ENCODE measurements at regions not wholly inside any gene's neighbourhood (a gene's known extent, or its start where the extent isn't known, plus 50 kb on each side); places are given as distances from the start of the nearest gene placed in this dataset.

- Histone ChIP-seq H3K4me3 (ENCODE audit: insufficient read depth, low read depth, low read length) (no peak overlapping the region), H3K23ac (ENCODE audit: low read depth, low read length) (no peak overlapping the region), H3K4ac (ENCODE audit: low read depth, low read length) (no peak overlapping the region), H2AFZ (replicated peaks; ENCODE audit: low read length, poor library complexity) (no peak overlapping the region), H4K5ac (ENCODE audit: low read depth, low read length) (no peak overlapping the region), H2AK5ac (ENCODE audit: low read depth, low read length) (no peak overlapping the region), H2BK20ac (ENCODE audit: low read depth, low read length) (no peak overlapping the region), H3K18ac (ENCODE audit: low read depth, low read length) (no peak overlapping the region), H2AK9ac (replicated peaks; ENCODE audit: low read depth, low read length, poor library complexity) (no peak overlapping the region), H3K79me1 (ENCODE audit: low read depth in 1 of 2, low read length in 2 of 2) (no peaks in the 10 kb centered on the region), H4K91ac (ENCODE audit: insufficient read depth, low read depth, low read length) (no peak overlapping the region), H3K36me3 (ENCODE audit: control insufficient read depth, insufficient read depth, low read length) (no peaks in the 10 kb centered on the region), H3K9me3 (ENCODE audit: control insufficient read depth, insufficient read depth, low read length) (no peaks in the 10 kb centered on the region), H3K27ac (ENCODE audit: insufficient read depth, low read length) (no peak overlapping the region), H2BK15ac (ENCODE audit: low read depth, low read length) (no peak overlapping the region), H3K4me2 (ENCODE audit: low read depth, low read length) (no peak overlapping the region), H3K56ac (ENCODE audit: extremely low read depth, insufficient read depth, low read length) (no peak overlapping the region), H2BK5ac (ENCODE audit: low read depth, low read length, poor library complexity, severe bottlenecking) (no peak overlapping the region), H3K27me3 (ENCODE audit: control insufficient read depth, insufficient read depth, low read length) (peaks cover 53% of the 10 kb centered on the region), H3K9ac (ENCODE audit: low read depth, low read length) (no peak overlapping the region), H2BK120ac (ENCODE audit: low read depth, low read length) (no peak overlapping the region), H3K9me1 (ENCODE audit: insufficient read depth, low read length) (0 out of 2 replicates have a peak, but pooled peaks cover 4% of the 10 kb centered on the region), H4K20me1 (ENCODE audit: insufficient read depth, low read length) (no peaks in the 10 kb centered on the region), H3K4me1 (ENCODE audit: control insufficient read depth, insufficient read depth, low read length) (no peaks in the 10 kb centered on the region), H4K8ac (ENCODE audit: low read depth in 2 of 2, low read length in 2 of 2) (no peak overlapping the region), H3K14ac (replicated peaks; ENCODE audit: low read depth, low read length) (no peak overlapping the region)
- in situ Hi-C loops (cut with MboI; ENCODE audit: low sequenced_read_pairs) = no loop called here
- TF ChIP-seq MXI1 (IDR thresholded peaks at IDR 0.05; ENCODE audit: borderline replicate concordance, low read depth, low read length) (no peak), POLR2A (IDR thresholded peaks at IDR 0.05; ENCODE audit: low read depth, low read length) (no peak), FOS (IDR thresholded peaks at IDR 0.05; ENCODE audit: low read depth, low read length) (no peak), CEBPB (IDR thresholded peaks at IDR 0.05; ENCODE audit: low read depth, low read length) (no peak), MAZ (IDR thresholded peaks at IDR 0.05; ENCODE audit: borderline replicate concordance, low read depth, low read length) (no peak), ELK1 (IDR thresholded peaks at IDR 0.05; ENCODE audit: borderline replicate concordance, low read depth, low read length) (no peak), NFE2L2 (IDR thresholded peaks at IDR 0.05; ENCODE audit: low read depth, low read length) (no peak), RFX5 (IDR thresholded peaks at IDR 0.05; ENCODE audit: low read depth, low read length) (no peak), BHLHE40 (IDR thresholded peaks at IDR 0.05; ENCODE audit: low read depth, low read length) (no peak)
- TF ChIP-seq, protein P1, sequence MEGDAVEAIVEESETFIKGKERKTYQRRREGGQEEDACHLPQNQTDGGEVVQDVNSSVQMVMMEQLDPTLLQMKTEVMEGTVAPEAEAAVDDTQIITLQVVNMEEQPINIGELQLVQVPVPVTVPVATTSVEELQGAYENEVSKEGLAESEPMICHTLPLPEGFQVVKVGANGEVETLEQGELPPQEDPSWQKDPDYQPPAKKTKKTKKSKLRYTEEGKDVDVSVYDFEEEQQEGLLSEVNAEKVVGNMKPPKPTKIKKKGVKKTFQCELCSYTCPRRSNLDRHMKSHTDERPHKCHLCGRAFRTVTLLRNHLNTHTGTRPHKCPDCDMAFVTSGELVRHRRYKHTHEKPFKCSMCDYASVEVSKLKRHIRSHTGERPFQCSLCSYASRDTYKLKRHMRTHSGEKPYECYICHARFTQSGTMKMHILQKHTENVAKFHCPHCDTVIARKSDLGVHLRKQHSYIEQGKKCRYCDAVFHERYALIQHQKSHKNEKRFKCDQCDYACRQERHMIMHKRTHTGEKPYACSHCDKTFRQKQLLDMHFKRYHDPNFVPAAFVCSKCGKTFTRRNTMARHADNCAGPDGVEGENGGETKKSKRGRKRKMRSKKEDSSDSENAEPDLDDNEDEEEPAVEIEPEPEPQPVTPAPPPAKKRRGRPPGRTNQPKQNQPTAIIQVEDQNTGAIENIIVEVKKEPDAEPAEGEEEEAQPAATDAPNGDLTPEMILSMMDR (conservative IDR thresholded peaks at IDR 0.05; ENCODE audit: low read depth, low read length) = no peak
- POLR2A ChIA-PET (ENCODE audit: unreplicated experiment) = no interaction called here
- BruUV-seq (replicated peaks) = no TSS peak
- DNase-seq = no peak
- ATAC-seq (ENCODE audit: low read depth) = no peak
- no CpG with 5 or more reads among the region's 3 CpGs for WGBS, 2 experiments (ENCODE audit: extremely low coverage in 2 of 2, insufficient read length in 1 of 2)
- CTCF ChIA-PET = no interaction called here
- intact Hi-C loops (cut with micrococcal nuclease) = no loop called here
- dilution Hi-C loops (cut with HindIII; ENCODE audit: low sequenced_read_pairs, unreplicated experiment) = no loop called here
Observed at GRCh38 chr1:24985737-24986136, 55.7 kb upstream of the RUNX3 start.

Measured in IMR-90 (cell line).